OCI-LY7 (cell line): ENCODE measurements at regions not wholly inside any gene's neighbourhood (a gene's known extent, or its start where the extent isn't known, plus 50 kb on each side); places are given as distances from the start of the nearest gene placed in this dataset.

ENCODE experiments used
- CTCF ChIP-seq: fragments of 200-600 bp; sonication (generic); conservative IDR thresholded peaks from 2 replicates; pipeline ENCODE4 v1.5.1; 2014; ENCODE audit warnings: mild to moderate bottlenecking, antibody characterized with exemption, low read length, moderate library complexity, mixed read lengths
- EZH2phosphoT487 ChIP-seq: fragments of 200-600 bp; sonication (generic); IDR thresholded peaks from 2 replicates; pipeline ENCODE4 v1.6.1; 2018; ENCODE audit warnings: low read depth, borderline replicate concordance, mild to moderate bottlenecking, mixed run types, antibody characterized with exemption, low read length, moderate library complexity, mixed read lengths

- TF ChIP-seq CTCF (no peak), EZH2phosphoT487 (no peak)
These were observed 1726.8 kb downstream of the TP53TG3F start for GRCh38 chr16:35186045-35186759.
